Liver (tissue), 8 donors: ENCODE measurements at regions not wholly inside any gene's neighbourhood (a gene's known extent, or its start where the extent isn't known, plus 50 kb on each side); places are given as distances from the start of the nearest gene placed in this dataset.

Experiments used
- DNase-seq: peaks from one replicate; pipeline ENCODE4 v3.0.0-alpha.2; 2017; ENCODE audit warnings: low spot score
- H3K27ac ChIP-seq, 2 donors: one replicate each; pipeline ENCODE4 v1.7.0; 2013; ENCODE audit warnings: inconsistent platforms in 2 of 2, low read length in 2 of 2, control low read depth in 1 of 2, low read depth in 1 of 2, mild to moderate bottlenecking in 1 of 2
- H3K27me3 ChIP-seq, 4 donors: one replicate each; pipeline versions ENCODE4 v1.6.1 to v1.7.0; 2013; ENCODE audit warnings: low read length in 3 of 4, inconsistent platforms in 1 of 4, mild to moderate bottlenecking in 1 of 4, moderate library complexity in 1 of 4; ENCODE audit not compliant: control insufficient read depth in 4 of 4, insufficient read depth in 4 of 4
- H3K36me3 ChIP-seq, 4 donors: one replicate each; pipeline versions ENCODE4 v1.6.1 to v1.7.0; 2013; ENCODE audit warnings: low read length in 3 of 4, mild to moderate bottlenecking in 3 of 4, low read depth in 1 of 4, moderate library complexity in 1 of 4; ENCODE audit not compliant: control insufficient read depth in 4 of 4, insufficient read depth in 3 of 4
- H3K4me1 ChIP-seq, 4 donors: one replicate each; pipeline versions ENCODE4 v1.6.1 to v1.7.0; 2013; ENCODE audit warnings: low read length in 3 of 4, mild to moderate bottlenecking in 3 of 4, moderate library complexity in 1 of 4; ENCODE audit not compliant: control insufficient read depth in 4 of 4, insufficient read depth in 4 of 4
- H3K4me3 ChIP-seq, 3 donors: one replicate each; pipeline versions ENCODE4 v1.6.1 to v1.7.0; 2013; ENCODE audit warnings: low read length in 3 of 3, control low read depth in 1 of 3, low read depth in 1 of 3, mild to moderate bottlenecking in 1 of 3
- H3K9ac ChIP-seq, 2 donors: one replicate each; pipeline ENCODE4 v1.7.0; 2013; ENCODE audit warnings: low read length in 2 of 2, mild to moderate bottlenecking in 2 of 2, moderate library complexity in 2 of 2, control low read depth in 1 of 2, low read depth in 1 of 2
- H3K9me3 ChIP-seq, 4 donors: one replicate each; pipeline versions ENCODE4 v1.6.1 to v1.7.0; 2013; ENCODE audit warnings: low read length in 3 of 4; ENCODE audit not compliant: control insufficient read depth in 4 of 4
- ATF3 ChIP-seq: IDR thresholded peaks from 2 replicates; pipeline ENCODE4 v1.6.1; 2016; ENCODE audit warnings: antibody characterized with exemption
- CTCF ChIP-seq: fragments of 150-350 bp; IDR thresholded peaks from 2 replicates; pipeline ENCODE4 v1.5.1; 2017; ENCODE audit warnings: improper control_type of control experiment, low read depth, low read length; ENCODE audit not compliant: missing input control
- EGR1 ChIP-seq, 2 donors: IDR thresholded peaks; 2 replicates each; pipeline ENCODE4 v1.6.1; 2016 to 2018; ENCODE audit warnings: antibody characterized with exemption in 2 of 2, low read depth in 2 of 2
- FOXA1 ChIP-seq: IDR thresholded peaks from 2 replicates; pipeline ENCODE4 v1.6.1; 2016; ENCODE audit warnings: antibody characterized with exemption
- FOXA2 ChIP-seq: IDR thresholded peaks from 2 replicates; pipeline ENCODE4 v1.6.1; 2016; ENCODE audit warnings: antibody characterized with exemption
- GABPA ChIP-seq, 2 donors: IDR thresholded peaks in 1 of 2; conservative IDR thresholded peaks in 1 of 2; 2 replicates each; pipeline ENCODE4 v1.6.1; 2016; ENCODE audit warnings: antibody characterized with exemption in 2 of 2, mild to moderate bottlenecking in 1 of 2, moderate library complexity in 1 of 2
- HNF4A ChIP-seq, 2 donors: conservative IDR thresholded peaks; 2 replicates each; pipeline ENCODE4 v1.6.1; 2016; ENCODE audit warnings: antibody characterized with exemption in 2 of 2, mild to moderate bottlenecking in 2 of 2
- HNF4G ChIP-seq: IDR thresholded peaks from 2 replicates; pipeline ENCODE4 v1.6.1; 2016; ENCODE audit warnings: antibody characterized with exemption
- JUND ChIP-seq, 2 donors: IDR thresholded peaks; 2 replicates each; pipeline ENCODE4 v1.6.1; 2016; ENCODE audit warnings: antibody characterized with exemption in 2 of 2
- MAX ChIP-seq: IDR thresholded peaks from 2 replicates; pipeline ENCODE4 v1.6.1; 2016; ENCODE audit warnings: antibody characterized with exemption
- NR2F2 ChIP-seq: IDR thresholded peaks from 2 replicates; pipeline ENCODE4 v1.6.1; 2016; ENCODE audit warnings: antibody characterized with exemption
- RAD21 ChIP-seq, 2 donors: IDR thresholded peaks; 2 replicates each; pipeline ENCODE4 v1.6.1; 2016; ENCODE audit warnings: antibody characterized with exemption in 2 of 2, mild to moderate bottlenecking in 2 of 2
- REST ChIP-seq: IDR thresholded peaks from 2 replicates; pipeline ENCODE4 v1.6.1; 2016; ENCODE audit warnings: antibody characterized with exemption, mild to moderate bottlenecking
- RXRA ChIP-seq, 2 donors: IDR thresholded peaks; 2 replicates each; pipeline ENCODE4 v1.6.1; 2017 to 2018; ENCODE audit warnings: antibody characterized with exemption in 2 of 2, mild to moderate bottlenecking in 1 of 2
- SP1 ChIP-seq: IDR thresholded peaks from 2 replicates; pipeline ENCODE4 v1.6.1; 2018; ENCODE audit warnings: antibody characterized with exemption, mild to moderate bottlenecking
- TAF1 ChIP-seq: conservative IDR thresholded peaks from 2 replicates; pipeline ENCODE4 v1.6.1; 2016; ENCODE audit warnings: antibody characterized with exemption, mild to moderate bottlenecking
- YY1 ChIP-seq: IDR thresholded peaks from 2 replicates; pipeline ENCODE4 v1.6.1; 2016; ENCODE audit warnings: antibody characterized with exemption, mild to moderate bottlenecking
- ZBTB33 ChIP-seq: IDR thresholded peaks from 2 replicates; pipeline ENCODE4 v1.6.1; 2016; ENCODE audit warnings: antibody characterized with exemption
- WGBS: extraction: QIAGEN DNeasy Blood & Tissue Kit; methylation state at CpG from one replicate; pipeline ENCODE4 v1.1.7; 2013; 5-methylcytosine and 5-hydroxymethylcytosine counted together
- donor health status: healthy.
- donor health status: healthy.
- donor health status: healthy.
- donor health status: healthy.
- donor health status: healthy.

GRCh38 chr2:5315512-5315911 lies 376.7 kb upstream of the SOX11 start:
- no peaks in the 10 kb centered on the region for H3K36me3 ChIP-seq
- H3K9ac ChIP-seq: no peak overlapping the region
- WGBS: 54% methylated on average over 4 of the region's 4 CpGs
- no peak overlapping the region for H3K27ac ChIP-seq
- peaks cover 0 to 2% (median 0%) of the 10 kb centered on the region in 4 donors for H3K9me3 ChIP-seq
- no peaks in the 10 kb centered on the region for H3K4me1 ChIP-seq
- no peak for TF ChIP-seq HNF4A (conservative IDR thresholded peaks at IDR 0.05)
- TF ChIP-seq TAF1: no peak
- no peak for TF ChIP-seq EGR1 (IDR thresholded peaks at IDR 0.05; ENCODE audit: low read depth in 2 of 2)
- TF ChIP-seq HNF4G: no peak
- TF ChIP-seq CTCF: no peak
- TF ChIP-seq RAD21 (IDR thresholded peaks at IDR 0.05): no peak
- TF ChIP-seq FOXA2: no peak
- no peak for TF ChIP-seq RXRA (IDR thresholded peaks at IDR 0.05)
- no peak for TF ChIP-seq JUND (IDR thresholded peaks at IDR 0.05)
- TF ChIP-seq NR2F2: no peak
- no peak for TF ChIP-seq SP1
- no peak for TF ChIP-seq ZBTB33
- no peak for TF ChIP-seq MAX
- TF ChIP-seq GABPA (IDR thresholded peaks at IDR 0.05 in 1 of 2, conservative IDR thresholded peaks at IDR 0.05 in 1 of 2): no peak
- TF ChIP-seq FOXA1: no peak
- no peak for TF ChIP-seq REST
- TF ChIP-seq ATF3: no peak
- TF ChIP-seq YY1: no peak
- H3K27me3 ChIP-seq: peaks cover 0 to 2% (median 0%) of the 10 kb centered on the region in 4 donors
- H3K4me3 ChIP-seq: no peak overlapping the region
- no peak for DNase-seq
